Testis (tissue), 2 donors: ENCODE measurements at regions not wholly inside any gene's neighbourhood (a gene's known extent, or its start where the extent isn't known, plus 50 kb on each side); places are given as distances from the start of the nearest gene placed in this dataset.
A peak's percentile ranks its signal among the peaks of the same experiment; 100 is the strongest.

ENCODE experiments used
- DNase-seq: peaks from one replicate; pipeline ENCODE4 v3.0.0-alpha.2; 2019
- H3K27ac ChIP-seq, 2 donors: fragments of 200-600 bp; sonication (generic); one replicate each; pipeline ENCODE4 v1.5.1; 2019
- H3K27me3 ChIP-seq: fragments of 200-600 bp; sonication (generic); one replicate; pipeline ENCODE4 v1.5.1; 2019
- H3K36me3 ChIP-seq: fragments of 200-600 bp; sonication (generic); one replicate; pipeline ENCODE4 v1.5.1; 2017; ENCODE audit warnings: low read depth; ENCODE audit errors: missing control alignments
- H3K4me1 ChIP-seq: fragments of 200-600 bp; sonication (generic); one replicate; pipeline ENCODE4 v1.5.1; 2019
- H3K4me3 ChIP-seq, 2 donors: fragments of 200-600 bp; sonication (generic); one replicate each; pipeline ENCODE4 v1.5.1; 2017 to 2019
- H3K9me3 ChIP-seq: fragments of 200-600 bp; sonication (generic); one replicate; pipeline ENCODE4 v1.5.1; 2017
- POLR2A ChIP-seq: fragments of 450-650 bp; IDR thresholded peaks from one replicate; pipeline ENCODE4 v1.6.1; 2017; ENCODE audit warnings: antibody characterized with exemption, mild to moderate bottlenecking, moderate library complexity
- WGBS, 2 donors: methylation state at CpG; one replicate each; pipeline ENCODE4 v1.1.5; 2018; 5-methylcytosine and 5-hydroxymethylcytosine counted together
- intact Hi-C: fragments of 100-400 bp; cut with DNase I; formaldehyde crosslinking; loops from one replicate; pipeline ENCODE4 v1.15.1; 2023; ENCODE audit warnings: low total_unique reads
- TF ChIP-seq, protein P1 (sequence below), 3 experiments: fragments of 450-650 bp in 2 of 3; fragments of 200-600 bp in 1 of 3; sonication (generic) in 1 of 3; IDR thresholded peaks; one replicate each; pipeline ENCODE4 v1.5.1; 2016 to 2019; ENCODE audit warnings: antibody characterized with exemption in 3 of 3, mild to moderate bottlenecking in 2 of 3, moderate library complexity in 1 of 3

DNA sequence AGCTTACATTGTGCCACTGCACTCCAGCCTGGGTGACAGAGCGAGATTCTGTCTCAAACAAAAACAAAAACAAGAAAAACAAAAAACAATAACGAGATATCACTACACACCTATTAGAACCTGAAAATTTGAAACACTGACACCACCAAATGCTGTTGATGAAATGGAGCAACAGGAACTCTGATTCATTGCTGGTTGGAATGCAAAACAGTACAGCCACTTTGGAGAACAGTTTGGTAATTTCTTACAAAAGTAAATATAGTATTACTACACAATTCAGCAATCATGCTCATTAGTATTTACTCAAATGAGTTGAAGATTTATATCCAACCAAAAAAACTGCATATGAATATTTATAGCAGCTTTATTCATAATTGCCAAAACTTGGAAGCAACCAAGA, 135.8 kb upstream of the AKIRIN2 start:
- H3K4me1 ChIP-seq: no peaks in the 10 kb centered on the region
- H3K36me3 ChIP-seq: no peaks in the 10 kb centered on the region
- DNase-seq: no peak
- no peak overlapping the region for H3K27ac ChIP-seq
- no peak overlapping the region for H3K4me3 ChIP-seq
- TF ChIP-seq POLR2A: no peak
- TF ChIP-seq, protein P1, sequence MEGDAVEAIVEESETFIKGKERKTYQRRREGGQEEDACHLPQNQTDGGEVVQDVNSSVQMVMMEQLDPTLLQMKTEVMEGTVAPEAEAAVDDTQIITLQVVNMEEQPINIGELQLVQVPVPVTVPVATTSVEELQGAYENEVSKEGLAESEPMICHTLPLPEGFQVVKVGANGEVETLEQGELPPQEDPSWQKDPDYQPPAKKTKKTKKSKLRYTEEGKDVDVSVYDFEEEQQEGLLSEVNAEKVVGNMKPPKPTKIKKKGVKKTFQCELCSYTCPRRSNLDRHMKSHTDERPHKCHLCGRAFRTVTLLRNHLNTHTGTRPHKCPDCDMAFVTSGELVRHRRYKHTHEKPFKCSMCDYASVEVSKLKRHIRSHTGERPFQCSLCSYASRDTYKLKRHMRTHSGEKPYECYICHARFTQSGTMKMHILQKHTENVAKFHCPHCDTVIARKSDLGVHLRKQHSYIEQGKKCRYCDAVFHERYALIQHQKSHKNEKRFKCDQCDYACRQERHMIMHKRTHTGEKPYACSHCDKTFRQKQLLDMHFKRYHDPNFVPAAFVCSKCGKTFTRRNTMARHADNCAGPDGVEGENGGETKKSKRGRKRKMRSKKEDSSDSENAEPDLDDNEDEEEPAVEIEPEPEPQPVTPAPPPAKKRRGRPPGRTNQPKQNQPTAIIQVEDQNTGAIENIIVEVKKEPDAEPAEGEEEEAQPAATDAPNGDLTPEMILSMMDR (IDR thresholded peaks at IDR 0.05): no peak
- H3K27me3 ChIP-seq: no peaks in the 10 kb centered on the region
- no peaks in the 10 kb centered on the region for H3K9me3 ChIP-seq
- 50 to 68% methylated on average over 2 of the region's 2 CpGs for WGBS, 2 donors
- intact Hi-C loops: no loop called here

DNA sequence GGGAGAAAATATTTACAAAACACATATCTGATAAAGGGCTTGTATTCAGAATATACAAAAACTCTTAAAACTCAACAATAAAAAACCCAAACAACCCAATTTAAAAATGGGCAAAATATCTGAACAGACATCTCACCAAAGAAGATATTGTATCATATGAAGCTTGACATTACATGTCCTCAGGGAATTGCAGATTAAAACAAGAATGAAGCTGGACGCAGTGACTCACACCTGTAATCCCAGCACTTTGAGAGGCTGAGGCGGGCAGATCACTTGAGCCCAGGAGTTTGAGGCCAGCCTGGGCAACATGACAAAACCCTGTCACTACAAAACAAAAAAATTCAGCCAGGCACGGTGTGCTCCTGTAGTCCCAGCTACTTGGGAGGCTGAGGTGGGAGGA, 135.4 kb upstream of the AKIRIN2 start:
- no peaks in the 10 kb centered on the region for H3K9me3 ChIP-seq
- TF ChIP-seq, protein P1 (IDR thresholded peaks at IDR 0.05): no peak
- no peak for TF ChIP-seq POLR2A
- H3K27me3 ChIP-seq: no peaks in the 10 kb centered on the region
- WGBS, 2 donors: 82 to 90% methylated on average over 3 of the region's 3 CpGs
- H3K36me3 ChIP-seq: no peaks in the 10 kb centered on the region
- no peak for DNase-seq
- no peaks in the 10 kb centered on the region for H3K4me1 ChIP-seq
- H3K4me3 ChIP-seq: no peak overlapping the region
- intact Hi-C loops: no loop called here
- H3K27ac ChIP-seq: no peak overlapping the region

DNA sequence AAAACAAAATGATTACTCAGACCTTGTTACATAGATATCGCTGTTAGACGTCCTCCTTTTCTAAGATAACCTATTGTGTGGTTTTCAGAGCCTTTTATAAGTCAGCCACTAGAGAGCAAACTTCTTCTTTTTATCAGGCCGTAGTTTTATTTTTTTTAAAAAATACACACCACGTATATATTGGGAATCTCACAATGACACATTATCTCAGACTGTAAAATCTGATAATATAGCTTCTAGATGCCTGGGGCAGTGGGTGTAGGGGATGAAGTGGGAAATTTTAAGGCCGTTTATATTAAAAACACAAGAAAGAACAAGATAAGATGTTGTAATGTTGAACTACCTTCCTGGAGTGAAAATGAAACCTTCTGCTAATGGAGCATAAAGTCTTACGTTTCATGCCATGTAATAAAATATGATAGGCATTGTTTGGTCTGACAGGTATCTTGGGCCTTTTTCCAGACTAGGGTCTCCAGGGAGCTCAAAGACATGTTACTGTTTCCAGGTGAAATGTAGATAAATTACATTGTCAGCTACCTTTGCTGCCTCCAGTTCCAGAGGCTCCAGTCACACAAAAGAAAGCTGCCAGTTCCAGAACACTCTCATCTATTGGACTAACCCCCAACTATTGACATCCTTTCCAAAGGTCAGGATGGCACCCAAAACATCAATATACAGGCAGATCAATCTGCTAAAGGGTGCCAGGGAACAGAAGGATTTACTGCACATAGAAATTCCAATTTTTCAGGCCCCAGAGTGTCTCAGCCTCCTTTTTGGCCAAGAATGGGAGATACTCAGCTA, 130.2 kb upstream of the AKIRIN2 start:
- Histone ChIP-seq H3K4me3 (peak overlapping the region; percentile 15 to 35), H3K4me1 (no peaks in the 10 kb centered on the region), H3K27ac (no peak overlapping the region), H3K36me3 (no peaks in the 10 kb centered on the region), H3K9me3 (no peaks in the 10 kb centered on the region), H3K27me3 (no peaks in the 10 kb centered on the region)
- DNase-seq: no peak
- 16 to 28% methylated on average over 6 of the region's 6 CpGs for WGBS, 2 donors
- intact Hi-C loops: no loop called here
- TF ChIP-seq, protein P1 (IDR thresholded peaks at IDR 0.05): peak in 2 of 3 experiments; percentile 22 to 41
- TF ChIP-seq POLR2A: no peak

DNA sequence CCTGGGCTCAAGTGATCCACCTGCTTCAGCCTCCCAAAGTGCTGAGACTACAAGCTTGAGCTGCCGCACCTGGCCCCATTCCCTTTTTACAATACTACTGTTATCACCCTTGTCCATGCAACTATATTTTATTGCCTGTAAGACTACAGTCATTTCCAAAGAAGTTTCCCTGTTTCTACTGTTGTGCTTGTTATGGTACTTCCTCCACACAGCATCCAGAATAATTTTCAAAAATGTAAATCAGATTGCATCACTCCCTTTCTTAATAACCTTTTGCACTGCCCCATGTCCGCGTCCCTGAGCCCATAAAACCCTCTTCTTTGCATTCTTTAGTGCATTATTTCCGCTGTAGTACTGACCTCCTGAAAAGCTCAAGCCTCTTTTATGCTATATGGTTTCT, 128.9 kb upstream of the AKIRIN2 start:
- WGBS, 2 donors: 89 to 94% methylated on average over 4 of the region's 4 CpGs
- H3K36me3 ChIP-seq: no peaks in the 10 kb centered on the region
- intact Hi-C loops: no loop called here

More for the DNA sequence above, 128.9 kb upstream of the AKIRIN2 start:
- no peak overlapping the region for H3K4me3 ChIP-seq
- H3K27ac ChIP-seq: no peak overlapping the region
- no peaks in the 10 kb centered on the region for H3K27me3 ChIP-seq
- TF ChIP-seq POLR2A: no peak
- TF ChIP-seq, protein P1 (IDR thresholded peaks at IDR 0.05): no peak
- H3K4me1 ChIP-seq: no peaks in the 10 kb centered on the region
- no peak for DNase-seq
- no peaks in the 10 kb centered on the region for H3K9me3 ChIP-seq
